ENCODE measurements at regions not wholly inside any gene's neighbourhood (a gene's known extent, or its start where the extent isn't known, plus 50 kb on each side); places are given as distances from the start of the nearest gene placed in this dataset.

DNA sequence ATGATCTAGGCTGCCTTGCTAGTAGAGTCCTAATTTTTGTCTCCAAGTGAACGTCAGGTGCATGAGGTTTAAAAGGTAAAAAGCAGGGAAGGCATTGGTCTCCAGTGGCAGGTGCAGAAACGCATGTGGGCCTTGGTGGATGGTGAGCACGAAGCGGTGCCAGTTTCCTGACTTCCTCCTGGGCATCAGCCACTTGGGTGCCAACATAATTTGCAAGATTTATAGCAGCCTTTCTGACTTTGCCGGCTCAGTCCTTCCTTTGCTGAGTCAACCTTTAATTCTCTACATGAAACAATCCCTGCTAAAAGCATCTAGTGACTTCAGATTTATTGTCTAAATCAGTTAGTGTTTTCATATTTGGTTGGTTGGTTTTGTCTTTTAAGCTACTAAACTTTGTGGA, 355.7 kb upstream of the TMEM132C start:
- TF ChIP-seq CTCF (IDR thresholded peaks at IDR 0.05) (no peak), EP300 (IDR thresholded peaks at IDR 0.05) (no peak), POLR2A (IDR thresholded peaks at IDR 0.05; ENCODE audit: low read depth) (no peak), POLR2AphosphoS5 (IDR thresholded peaks at IDR 0.05) (no peak)
